Activated naive CD8-positive, alpha-beta T cell treated with anti-CD3 and anti-CD28 coated beads, Interleukin-2, amount 10 ng/mL, durations not matched to agents 7 days and 5 days (primary cell): ENCODE measurements at regions not wholly inside any gene's neighbourhood (a gene's known extent, or its start where the extent isn't known, plus 50 kb on each side); places are given as distances from the start of the nearest gene placed in this dataset.

Source experiments
- ATAC-seq: fragments of 150-1000 bp; cut with Tn5 transposase; one replicate; pipeline ENCODE4 v1.10.0; 2021; ENCODE audit warnings: low read depth, moderate library complexity
- POLR2A ChIA-PET: fragments of 350-600 bp; sonication (Branson Sonifier 250); formaldehyde crosslinking; loops from one replicate; lab custom pipeline; 2021; ENCODE audit warnings: antibody characterized with exemption; lab: Charles Lee
- DNase-seq: peaks from one replicate; pipeline ENCODE4 v3.0.0; 2021
- H3K27ac Mint-ChIP-seq: one replicate; pipeline ENCODE4 v1.8.0; 2022; ENCODE audit warnings: mild to moderate bottlenecking, mixed read lengths
- H3K27me3 Mint-ChIP-seq: one replicate; pipeline ENCODE4 v1.8.0; 2022; ENCODE audit warnings: mild to moderate bottlenecking, moderate library complexity, mixed read lengths
- H3K36me3 Mint-ChIP-seq: one replicate; pipeline ENCODE4 v1.8.0; 2021; ENCODE audit warnings: mild to moderate bottlenecking, mixed read lengths
- H3K4me1 Mint-ChIP-seq: one replicate; pipeline ENCODE4 v1.8.0; 2021; ENCODE audit warnings: mixed read lengths
- H3K4me3 Mint-ChIP-seq: one replicate; pipeline ENCODE4 v1.8.0; 2022; ENCODE audit warnings: mild to moderate bottlenecking, moderate library complexity, mixed read lengths
- H3K9me3 Mint-ChIP-seq: one replicate; pipeline ENCODE4 v1.8.0; 2021; ENCODE audit warnings: mixed read lengths

- Mint-ChIP-seq H3K27ac (no peak overlapping the region), H3K4me3 (no peak overlapping the region), H3K36me3 (no peaks in the 10 kb centered on the region), H3K27me3 (no peaks in the 10 kb centered on the region), H3K4me1 (no peaks in the 10 kb centered on the region), H3K9me3 (peaks cover 3% of the 10 kb centered on the region)
- DNase-seq (no peak), ATAC-seq (no peak)
- POLR2A ChIA-PET = no interaction called here
These were observed 442.0 kb upstream of the ANKRD30A start for GRCh38 chr10:36683421-36683820.

GRCh38 chr10:36681751-36682632, 443.4 kb upstream of the ANKRD30A start:
- no peaks in the 10 kb centered on the region for H3K27me3 Mint-ChIP-seq
- no peaks in the 10 kb centered on the region for H3K4me1 Mint-ChIP-seq
- peaks cover 3% of the 10 kb centered on the region for H3K9me3 Mint-ChIP-seq
- H3K27ac Mint-ChIP-seq = no peak overlapping the region
- POLR2A ChIA-PET = no interaction called here
- H3K36me3 Mint-ChIP-seq = no peaks in the 10 kb centered on the region
- no peak overlapping the region for H3K4me3 Mint-ChIP-seq
- ATAC-seq (no peak), DNase-seq (no peak)

- no peak overlapping the region for H3K4me3 Mint-ChIP-seq
- H3K27me3 Mint-ChIP-seq = no peaks in the 10 kb centered on the region
- POLR2A ChIA-PET = no interaction called here
- no peak overlapping the region for H3K27ac Mint-ChIP-seq
- H3K9me3 Mint-ChIP-seq = peaks cover 3% of the 10 kb centered on the region
- DNase-seq = no peak
- H3K4me1 Mint-ChIP-seq = no peaks in the 10 kb centered on the region
- no peak for ATAC-seq
- no peaks in the 10 kb centered on the region for H3K36me3 Mint-ChIP-seq
These were observed 445.8 kb upstream of the ANKRD30A start for GRCh38 chr10:36679554-36679953.

- POLR2A ChIA-PET = no interaction called here
- H3K4me1 Mint-ChIP-seq = no peaks in the 10 kb centered on the region
- ATAC-seq (no peak), DNase-seq (no peak)
- no peaks in the 10 kb centered on the region for H3K27me3 Mint-ChIP-seq
- no peak overlapping the region for H3K4me3 Mint-ChIP-seq
- peaks cover 3% of the 10 kb centered on the region for H3K9me3 Mint-ChIP-seq
- H3K27ac Mint-ChIP-seq = no peak overlapping the region
- no peaks in the 10 kb centered on the region for H3K36me3 Mint-ChIP-seq
These were observed 448.0 kb upstream of the ANKRD30A start for GRCh38 chr10:36677431-36677768.

GRCh38 chr10:36676756-36677430, 448.5 kb upstream of the ANKRD30A start:
- H3K36me3 Mint-ChIP-seq = no peaks in the 10 kb centered on the region
- POLR2A ChIA-PET = no interaction called here

GRCh38 chr10:36676321-36676720, 449.1 kb upstream of the ANKRD30A start:
- DNase-seq (no peak), ATAC-seq (no peak)
- no peak overlapping the region for H3K27ac Mint-ChIP-seq
- no peaks in the 10 kb centered on the region for H3K4me1 Mint-ChIP-seq
- H3K4me3 Mint-ChIP-seq = no peak overlapping the region
- no peaks in the 10 kb centered on the region for H3K36me3 Mint-ChIP-seq
- H3K27me3 Mint-ChIP-seq = no peaks in the 10 kb centered on the region
- peaks cover 3% of the 10 kb centered on the region for H3K9me3 Mint-ChIP-seq
- POLR2A ChIA-PET = no interaction called here

More at GRCh38 chr10:36676756-36677430, 448.5 kb upstream of the ANKRD30A start:
- H3K4me1 Mint-ChIP-seq = no peaks in the 10 kb centered on the region
- H3K9me3 Mint-ChIP-seq = peaks cover 3% of the 10 kb centered on the region
- no peak overlapping the region for H3K27ac Mint-ChIP-seq
- ATAC-seq (no peak), DNase-seq (no peak)
- no peak overlapping the region for H3K4me3 Mint-ChIP-seq
- H3K27me3 Mint-ChIP-seq = no peaks in the 10 kb centered on the region

GRCh38 chr10:36675458-36675880, 449.9 kb upstream of the ANKRD30A start:
- DNase-seq = no peak
- Mint-ChIP-seq H3K4me1 (no peaks in the 10 kb centered on the region), H3K9me3 (peaks cover 3% of the 10 kb centered on the region), H3K4me3 (no peak overlapping the region), H3K27me3 (no peaks in the 10 kb centered on the region), H3K36me3 (no peaks in the 10 kb centered on the region), H3K27ac (no peak overlapping the region)
- no peak for ATAC-seq
- POLR2A ChIA-PET = no interaction called here

GRCh38 chr10:36671607-36672006, 453.8 kb upstream of the ANKRD30A start:
- no peaks in the 10 kb centered on the region for H3K9me3 Mint-ChIP-seq
- no peaks in the 10 kb centered on the region for H3K27me3 Mint-ChIP-seq
- no peak for DNase-seq
- POLR2A ChIA-PET = no interaction called here
- no peak overlapping the region for H3K27ac Mint-ChIP-seq
- H3K4me1 Mint-ChIP-seq = no peaks in the 10 kb centered on the region
- no peak overlapping the region for H3K4me3 Mint-ChIP-seq
- H3K36me3 Mint-ChIP-seq = no peaks in the 10 kb centered on the region
- no peak for ATAC-seq

GRCh38 chr10:36670621-36671402, 454.6 kb upstream of the ANKRD30A start:
- H3K9me3 Mint-ChIP-seq = peaks cover 1% of the 10 kb centered on the region
- POLR2A ChIA-PET = no interaction called here
- H3K27ac Mint-ChIP-seq = no peak overlapping the region
- DNase-seq = no peak
- H3K36me3 Mint-ChIP-seq = no peaks in the 10 kb centered on the region
- no peaks in the 10 kb centered on the region for H3K4me1 Mint-ChIP-seq
- ATAC-seq = no peak
- H3K4me3 Mint-ChIP-seq = no peak overlapping the region
- H3K27me3 Mint-ChIP-seq = no peaks in the 10 kb centered on the region

- H3K4me3 Mint-ChIP-seq = no peak overlapping the region
- no peaks in the 10 kb centered on the region for H3K27me3 Mint-ChIP-seq
- no peak overlapping the region for H3K27ac Mint-ChIP-seq
- DNase-seq (no peak), ATAC-seq (no peak)
- peaks cover 1% of the 10 kb centered on the region for H3K9me3 Mint-ChIP-seq
- H3K4me1 Mint-ChIP-seq = no peaks in the 10 kb centered on the region
- H3K36me3 Mint-ChIP-seq = no peaks in the 10 kb centered on the region
- POLR2A ChIA-PET = no interaction called here
These were observed 455.6 kb upstream of the ANKRD30A start for GRCh38 chr10:36669615-36670352.

- no peak for ATAC-seq
- H3K27ac Mint-ChIP-seq = no peak overlapping the region
- H3K36me3 Mint-ChIP-seq = no peaks in the 10 kb centered on the region
- no peak overlapping the region for H3K4me3 Mint-ChIP-seq
- H3K27me3 Mint-ChIP-seq = no peaks in the 10 kb centered on the region
- POLR2A ChIA-PET = no interaction called here
- no peak for DNase-seq
- no peaks in the 10 kb centered on the region for H3K4me1 Mint-ChIP-seq
- H3K9me3 Mint-ChIP-seq = peaks cover 4% of the 10 kb centered on the region
These were observed 458.9 kb upstream of the ANKRD30A start for GRCh38 chr10:36666451-36666850.

- no peaks in the 10 kb centered on the region for H3K4me1 Mint-ChIP-seq
- no peak for DNase-seq
- no peaks in the 10 kb centered on the region for H3K27me3 Mint-ChIP-seq
- no peaks in the 10 kb centered on the region for H3K36me3 Mint-ChIP-seq
- POLR2A ChIA-PET = no interaction called here
- H3K9me3 Mint-ChIP-seq = peaks cover 4% of the 10 kb centered on the region
- H3K27ac Mint-ChIP-seq = no peak overlapping the region
- ATAC-seq = no peak
- no peak overlapping the region for H3K4me3 Mint-ChIP-seq
These were observed 462.8 kb upstream of the ANKRD30A start for GRCh38 chr10:36662571-36662970.

GRCh38 chr10:36650274-36650673, 475.1 kb upstream of the ANKRD30A start:
- Mint-ChIP-seq H3K4me3 (no peak overlapping the region), H3K36me3 (no peaks in the 10 kb centered on the region), H3K27me3 (no peaks in the 10 kb centered on the region), H3K27ac (no peak overlapping the region), H3K9me3 (peaks cover 6% of the 10 kb centered on the region), H3K4me1 (no peaks in the 10 kb centered on the region)
- ATAC-seq = no peak
- POLR2A ChIA-PET = no interaction called here
- no peak for DNase-seq
